ENCODE measurements at regions not wholly inside any gene's neighbourhood (a gene's known extent, or its start where the extent isn't known, plus 50 kb on each side); places are given as distances from the start of the nearest gene placed in this dataset.

DNA sequence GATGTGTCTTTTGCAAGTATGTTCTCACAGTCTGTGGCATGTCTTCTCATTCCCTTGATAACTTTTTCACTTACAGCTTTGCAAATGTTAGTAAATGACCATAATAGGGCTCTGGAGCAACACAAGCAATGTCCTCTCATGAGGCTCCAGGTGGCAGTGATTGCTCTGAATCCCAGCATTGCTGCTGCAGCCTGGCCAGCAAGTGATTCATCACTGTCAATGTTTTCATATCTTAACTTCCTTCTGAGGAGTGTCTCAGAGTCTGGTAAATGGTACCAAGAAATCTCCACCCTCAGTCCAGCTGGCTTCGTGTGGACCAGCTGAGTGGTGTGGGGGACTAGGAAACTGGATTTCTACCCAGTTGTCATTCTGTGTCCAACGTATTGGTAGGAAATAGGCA, 139.6 kb downstream of the MYLK4 start:
- no peaks in the 10 kb centered on the region for H3K4me1 ChIP-seq (ENCODE audit: control insufficient read depth in 2 of 3, insufficient read depth in 2 of 3, low read depth in 1 of 3, low read length in 3 of 3)
- H3K27ac ChIP-seq (ENCODE audit: low read depth in 2 of 2, low read length in 2 of 2) = no peak overlapping the region
- H3K9me3 ChIP-seq (ENCODE audit: control insufficient read depth in 2 of 3, insufficient read depth in 1 of 3, low read length in 3 of 3) = peaks cover 0 to 4% (median 0%) of the 10 kb centered on the region in 3 donors
- H3K4me3 ChIP-seq (ENCODE audit: low read length in 3 of 3) = no peak overlapping the region
- FAIRE-seq (no peak), DNase-seq (no peak)
- no peak overlapping the region for H3K9ac ChIP-seq (ENCODE audit: low read length in 3 of 3)
- intact Hi-C loops (cut with DNase I) = no loop called here
- TF ChIP-seq, protein P1, sequence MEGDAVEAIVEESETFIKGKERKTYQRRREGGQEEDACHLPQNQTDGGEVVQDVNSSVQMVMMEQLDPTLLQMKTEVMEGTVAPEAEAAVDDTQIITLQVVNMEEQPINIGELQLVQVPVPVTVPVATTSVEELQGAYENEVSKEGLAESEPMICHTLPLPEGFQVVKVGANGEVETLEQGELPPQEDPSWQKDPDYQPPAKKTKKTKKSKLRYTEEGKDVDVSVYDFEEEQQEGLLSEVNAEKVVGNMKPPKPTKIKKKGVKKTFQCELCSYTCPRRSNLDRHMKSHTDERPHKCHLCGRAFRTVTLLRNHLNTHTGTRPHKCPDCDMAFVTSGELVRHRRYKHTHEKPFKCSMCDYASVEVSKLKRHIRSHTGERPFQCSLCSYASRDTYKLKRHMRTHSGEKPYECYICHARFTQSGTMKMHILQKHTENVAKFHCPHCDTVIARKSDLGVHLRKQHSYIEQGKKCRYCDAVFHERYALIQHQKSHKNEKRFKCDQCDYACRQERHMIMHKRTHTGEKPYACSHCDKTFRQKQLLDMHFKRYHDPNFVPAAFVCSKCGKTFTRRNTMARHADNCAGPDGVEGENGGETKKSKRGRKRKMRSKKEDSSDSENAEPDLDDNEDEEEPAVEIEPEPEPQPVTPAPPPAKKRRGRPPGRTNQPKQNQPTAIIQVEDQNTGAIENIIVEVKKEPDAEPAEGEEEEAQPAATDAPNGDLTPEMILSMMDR (IDR thresholded peaks at IDR 0.05; ENCODE audit: borderline replicate concordance, extremely low read depth, insufficient read depth) = no peak
- no peaks in the 10 kb centered on the region for H3K27me3 ChIP-seq (ENCODE audit: control insufficient read depth, insufficient read depth, low read length)
- H3K36me3 ChIP-seq (ENCODE audit: control insufficient read depth in 2 of 3, insufficient read depth in 3 of 3, low read length in 3 of 3) = no peaks in the 10 kb centered on the region

DNA sequence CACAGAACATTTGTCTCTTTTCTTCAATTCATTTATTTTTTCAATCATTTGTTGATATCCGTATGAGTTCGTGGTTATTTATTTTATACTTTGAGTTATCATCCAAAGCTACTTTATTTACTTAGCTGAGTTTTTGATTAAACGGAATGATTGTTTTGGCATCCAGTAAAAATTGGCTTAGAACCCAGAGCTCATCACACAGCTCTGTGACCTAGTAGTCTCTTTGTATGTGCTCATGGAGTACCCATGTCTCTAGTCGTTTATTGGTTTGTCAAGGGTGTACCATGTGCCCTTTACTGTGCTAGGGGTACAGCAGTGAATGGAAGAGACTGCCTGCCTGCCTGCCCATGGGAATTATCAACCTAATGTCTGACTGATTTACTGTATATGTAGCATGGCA, 142.2 kb downstream of the MYLK4 start:
- Histone ChIP-seq H3K4me3 (ENCODE audit: low read length in 3 of 3) (no peak overlapping the region), H3K36me3 (ENCODE audit: control insufficient read depth in 2 of 3, insufficient read depth in 3 of 3, low read length in 3 of 3) (no peaks in the 10 kb centered on the region), H3K9ac (ENCODE audit: low read length in 3 of 3) (no peak overlapping the region), H3K27me3 (ENCODE audit: control insufficient read depth, insufficient read depth, low read length) (no peaks in the 10 kb centered on the region), H3K4me1 (ENCODE audit: control insufficient read depth in 2 of 3, insufficient read depth in 2 of 3, low read depth in 1 of 3, low read length in 3 of 3) (no peaks in the 10 kb centered on the region), H3K27ac (ENCODE audit: low read depth in 2 of 2, low read length in 2 of 2) (no peak overlapping the region), H3K9me3 (ENCODE audit: control insufficient read depth in 2 of 3, insufficient read depth in 1 of 3, low read length in 3 of 3) (peaks cover 0 to 4% (median 0%) of the 10 kb centered on the region in 3 donors)
- TF ChIP-seq, protein P1 (IDR thresholded peaks at IDR 0.05; ENCODE audit: borderline replicate concordance, extremely low read depth, insufficient read depth) = no peak
- FAIRE-seq (no peak), DNase-seq (no peak)
- intact Hi-C loops (cut with DNase I) = no loop called here

DNA sequence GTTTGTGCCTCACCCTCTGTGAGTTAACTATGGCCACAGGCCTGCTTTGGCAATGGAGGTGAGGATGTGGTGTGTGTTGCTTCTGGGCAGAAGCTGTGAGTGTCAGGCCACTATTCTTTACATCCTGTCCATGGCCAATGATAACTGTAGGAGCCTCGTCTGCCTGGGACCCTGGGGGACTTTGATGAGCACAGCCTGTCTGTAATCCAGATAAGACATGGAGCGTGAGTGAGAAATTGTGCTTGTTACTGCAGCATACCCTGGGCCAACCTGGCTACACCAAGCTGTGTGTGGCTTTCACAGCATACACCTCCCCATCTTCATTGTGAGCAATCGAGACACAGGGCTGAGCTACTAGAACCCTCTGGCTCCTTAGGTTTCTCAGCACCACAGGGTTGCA, 150.4 kb downstream of the MYLK4 start:
- H3K27ac ChIP-seq (ENCODE audit: low read depth in 2 of 2, low read length in 2 of 2) = no peak overlapping the region
- H3K36me3 ChIP-seq (ENCODE audit: control insufficient read depth in 2 of 3, insufficient read depth in 3 of 3, low read length in 3 of 3) = no peaks in the 10 kb centered on the region
- H3K9ac ChIP-seq (ENCODE audit: low read length in 3 of 3) = no peak overlapping the region
- H3K4me3 ChIP-seq (ENCODE audit: low read length in 3 of 3) = no peak overlapping the region
- H3K9me3 ChIP-seq (ENCODE audit: control insufficient read depth in 2 of 3, insufficient read depth in 1 of 3, low read length in 3 of 3) = no peaks in the 10 kb centered on the region
- intact Hi-C loops (cut with DNase I) = no loop called here
- H3K27me3 ChIP-seq (ENCODE audit: control insufficient read depth, insufficient read depth, low read length) = no peaks in the 10 kb centered on the region
- no peak for FAIRE-seq
- no peaks in the 10 kb centered on the region for H3K4me1 ChIP-seq (ENCODE audit: control insufficient read depth in 2 of 3, insufficient read depth in 2 of 3, low read depth in 1 of 3, low read length in 3 of 3)
- DNase-seq = no peak
- TF ChIP-seq, protein P1 (IDR thresholded peaks at IDR 0.05; ENCODE audit: borderline replicate concordance, extremely low read depth, insufficient read depth) = no peak

DNA sequence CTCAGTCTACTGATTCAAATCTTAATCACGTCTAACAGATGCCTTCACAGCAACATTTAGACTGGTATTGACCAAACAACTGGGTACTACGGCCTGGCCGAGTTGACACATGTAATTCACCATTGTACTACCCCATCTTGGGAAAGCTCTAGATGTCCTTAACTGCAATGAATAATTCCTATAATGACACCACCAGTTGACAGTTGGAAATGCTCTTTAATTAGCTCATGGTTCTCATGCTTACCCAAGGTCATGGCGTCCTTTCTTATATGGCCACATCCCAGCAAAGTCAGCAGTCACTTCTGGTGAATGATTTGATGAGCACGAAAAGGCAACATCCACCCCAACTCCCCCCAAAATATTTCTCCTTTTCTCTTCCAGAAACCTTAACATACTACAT, 150.9 kb downstream of the MYLK4 start:
- intact Hi-C loops (cut with DNase I) = no loop called here
- Histone ChIP-seq H3K27me3 (ENCODE audit: control insufficient read depth, insufficient read depth, low read length) (no peaks in the 10 kb centered on the region), H3K4me3 (ENCODE audit: low read length in 3 of 3) (no peak overlapping the region), H3K27ac (ENCODE audit: low read depth in 2 of 2, low read length in 2 of 2) (no peak overlapping the region), H3K9me3 (ENCODE audit: control insufficient read depth in 2 of 3, insufficient read depth in 1 of 3, low read length in 3 of 3) (no peaks in the 10 kb centered on the region), H3K9ac (ENCODE audit: low read length in 3 of 3) (no peak overlapping the region), H3K4me1 (ENCODE audit: control insufficient read depth in 2 of 3, insufficient read depth in 2 of 3, low read depth in 1 of 3, low read length in 3 of 3) (no peaks in the 10 kb centered on the region), H3K36me3 (ENCODE audit: control insufficient read depth in 2 of 3, insufficient read depth in 3 of 3, low read length in 3 of 3) (no peaks in the 10 kb centered on the region)
- no peak for FAIRE-seq
- no peak for DNase-seq
- TF ChIP-seq, protein P1 (IDR thresholded peaks at IDR 0.05; ENCODE audit: borderline replicate concordance, extremely low read depth, insufficient read depth) = no peak

Measured in kidney (tissue), 13 donors.